PC-3 (cell line): ENCODE measurements at regions not wholly inside any gene's neighbourhood (a gene's known extent, or its start where the extent isn't known, plus 50 kb on each side); places are given as distances from the start of the nearest gene placed in this dataset.

Source experiments
- ATAC-seq: fragments of 200-7000 bp; cut with Tn5 transposase; 2 replicates; pipeline ENCODE4 v1.9.1; 2020; ENCODE audit warnings: mild to moderate bottlenecking, moderate library complexity
- BruUV-seq: library from RNA; stranded (reverse); fragments of 400-500 nt; replicated peaks from 2 replicates; lab custom pipeline; 2021; lab: Mats Ljungman, UMichigan
- CTCF ChIA-PET: fragments of 300-600 bp; sonication (Branson Sonifier 250); formaldehyde crosslinking; loops from one replicate; lab custom pipeline; 2022; ENCODE audit warnings: antibody characterized with exemption; lab: Charles Lee
- POLR2A ChIA-PET: fragments of 300-600 bp; sonication (Branson Sonifier 250); formaldehyde crosslinking; loops from one replicate; lab custom pipeline; 2022; ENCODE audit warnings: antibody characterized with exemption; ENCODE audit not compliant: unreplicated experiment; lab: Charles Lee
- DNase-seq: peaks from one replicate; pipeline ENCODE4 v3.0.0-alpha.2; 2015
- H2AFZ ChIP-seq: fragments of 300-600 bp; sonication (generic); 2 replicates; pipeline ENCODE4 v1.6.0; 2016; ENCODE audit warnings: antibody characterized with exemption, low read length
- H3F3A ChIP-seq: fragments of 300-600 bp; sonication (generic); one replicate; pipeline ENCODE4 v1.6.0; 2017; ENCODE audit warnings: antibody characterized with exemption, low read length, control low read depth, mild to moderate bottlenecking; ENCODE audit not compliant: unreplicated experiment
- H3K27ac ChIP-seq: fragments of 300-600 bp; sonication (generic); 2 replicates; pipeline ENCODE4 v1.5.1; 2016; ENCODE audit warnings: mild to moderate bottlenecking, low read length
- H3K27me3 ChIP-seq: fragments of 300-600 bp; sonication (generic); 2 replicates; pipeline ENCODE4 v1.6.1; 2016; ENCODE audit warnings: low read length, mixed read lengths
- H3K36me3 ChIP-seq: fragments of 300-600 bp; sonication (generic); 2 replicates; pipeline ENCODE4 v1.6.1; 2016; ENCODE audit warnings: low read depth, mixed run types, low read length, mixed read lengths
- H3K4me1 ChIP-seq: fragments of 300-600 bp; sonication (generic); 2 replicates; pipeline ENCODE4 v1.5.1; 2016; ENCODE audit warnings: low read length; ENCODE audit not compliant: insufficient read depth
- H3K4me2 ChIP-seq: fragments of 300-600 bp; sonication (generic); 2 replicates; pipeline ENCODE4 v1.6.0; 2016; ENCODE audit warnings: low read length
- H3K4me3 ChIP-seq: fragments of 300-600 bp; sonication (generic); 2 replicates; pipeline ENCODE4 v1.5.1; 2016; ENCODE audit warnings: mild to moderate bottlenecking, low read length, mixed read lengths
- H3K79me2 ChIP-seq: fragments of 300-600 bp; sonication (generic); 2 replicates; pipeline ENCODE4 v1.6.1; 2017; ENCODE audit warnings: low read length, mixed read lengths
- H3K9ac ChIP-seq: fragments of 300-600 bp; sonication (generic); 2 replicates; pipeline ENCODE4 v1.6.0; 2016; ENCODE audit warnings: mild to moderate bottlenecking, low read length
- H3K9me2 ChIP-seq: fragments of 300-600 bp; sonication (generic); replicated peaks from 2 replicates; pipeline ENCODE4 v1.6.1; 2016; ENCODE audit warnings: mixed run types, low read length, mixed read lengths
- H3K9me3 ChIP-seq: fragments of 300-600 bp; sonication (generic); 2 replicates; pipeline ENCODE4 v1.6.1; 2016; ENCODE audit warnings: low read length, mixed read lengths
- H4K20me1 ChIP-seq: fragments of 300-600 bp; sonication (generic); 2 replicates; pipeline ENCODE4 v1.6.1; 2016; ENCODE audit warnings: low read length, mixed read lengths
- CTCF ChIP-seq: fragments of 300-600 bp; sonication (generic); conservative IDR thresholded peaks from 2 replicates; pipeline ENCODE4 v1.5.1; 2017; ENCODE audit warnings: antibody characterized with exemption, low read depth, mild to moderate bottlenecking, low read length
- EZH2 ChIP-seq: fragments of 300-600 bp; sonication (generic); IDR thresholded peaks from one replicate; pipeline ENCODE4 v1.6.1; 2017; ENCODE audit warnings: antibody characterized with exemption, mild to moderate bottlenecking, low read length; ENCODE audit not compliant: unreplicated experiment
- EZH2phosphoT487 ChIP-seq: fragments of 300-600 bp; sonication (generic); IDR thresholded peaks from 2 replicates; pipeline ENCODE4 v1.6.1; 2018; ENCODE audit warnings: mild to moderate bottlenecking, antibody characterized with exemption, low read length, borderline replicate concordance
- intact Hi-C: fragments of 100-400 bp; cut with micrococcal nuclease; formaldehyde crosslinking; loops from 2 replicates; pipeline ENCODE4 v1.9.0; 2023

- Histone ChIP-seq H3K36me3 (no peaks in the 10 kb centered on the region), H3K4me1 (no peaks in the 10 kb centered on the region), H3F3A (no peaks in the 10 kb centered on the region), H3K4me2 (no peak overlapping the region), H3K79me2 (no peaks in the 10 kb centered on the region), H3K9me3 (no peaks in the 10 kb centered on the region), H4K20me1 (no peaks in the 10 kb centered on the region), H3K4me3 (no peak overlapping the region), H3K9ac (no peak overlapping the region), H3K9me2 (no peaks in the 10 kb centered on the region), H2AFZ (no peak overlapping the region), H3K27me3 (0 out of 2 replicates have a peak, but pooled peaks cover 4% of the 10 kb centered on the region), H3K27ac (no peak overlapping the region)
- BruUV-seq: no TSS peak
- POLR2A ChIA-PET: no interaction called here
- ATAC-seq: no peak
- no peak for TF ChIP-seq EZH2
- peak; percentile 34 for TF ChIP-seq CTCF
- peak; percentile 14 for DNase-seq
- intact Hi-C loops: loop anchor here (1.0 kb wide), 1 partner anchor 60 kb away; no protein-coding TSS in a partner anchor
- CTCF ChIA-PET: no interaction called here
Observed at GRCh38 chr15:48025118-48025517, 95.7 kb upstream of the SLC24A5 start.

- H3K4me1 ChIP-seq: no peaks in the 10 kb centered on the region
- ATAC-seq: no peak
- no peaks in the 10 kb centered on the region for H3K79me2 ChIP-seq
- no peak for TF ChIP-seq EZH2phosphoT487
- no peak for TF ChIP-seq CTCF
- no peak for TF ChIP-seq EZH2
- H3K4me2 ChIP-seq: no peak overlapping the region
- H4K20me1 ChIP-seq: no peaks in the 10 kb centered on the region
- H3K9me3 ChIP-seq: no peaks in the 10 kb centered on the region
- no peak overlapping the region for H3K4me3 ChIP-seq
- no TSS peak for BruUV-seq
- H3K36me3 ChIP-seq: no peaks in the 10 kb centered on the region
- ChIA-PET POLR2A (no interaction called here), CTCF (no interaction called here)
- no peak overlapping the region for H3K27ac ChIP-seq
- no peaks in the 10 kb centered on the region for H3F3A ChIP-seq
- H3K27me3 ChIP-seq: 0 out of 2 replicates have a peak, but pooled peaks cover 8% of the 10 kb centered on the region
- intact Hi-C loops: no loop called here
- H2AFZ ChIP-seq: no peak overlapping the region
- no peak for DNase-seq
- H3K9ac ChIP-seq: no peak overlapping the region
- H3K9me2 ChIP-seq: no peaks in the 10 kb centered on the region
Observed at GRCh38 chr15:48028712-48029111, 92.1 kb upstream of the SLC24A5 start.

DNA sequence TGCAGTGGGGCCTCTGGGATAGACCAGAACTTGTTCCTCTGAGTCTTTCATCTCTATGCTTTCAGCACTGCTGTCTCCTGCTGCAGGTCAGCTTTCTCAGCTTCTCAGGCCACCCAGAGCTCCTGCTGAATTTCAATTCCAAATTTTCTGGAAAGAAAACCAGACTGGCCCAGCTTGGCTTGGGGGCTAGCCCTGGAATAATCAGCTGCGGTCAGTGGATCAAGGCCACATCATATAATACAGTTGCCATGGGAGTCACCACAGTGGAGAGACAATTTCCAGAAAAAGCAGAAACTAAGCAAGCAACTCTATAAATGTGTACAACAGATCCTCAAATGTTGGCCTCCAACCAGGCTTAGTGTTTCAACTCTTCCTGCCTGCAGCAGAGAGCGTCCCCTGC lies 91.1 kb upstream of the SLC24A5 start:
- TF ChIP-seq EZH2phosphoT487 (no peak), CTCF (no peak), EZH2 (no peak)
- Histone ChIP-seq H3K36me3 (no peaks in the 10 kb centered on the region), H3K79me2 (no peaks in the 10 kb centered on the region), H3K9me3 (no peaks in the 10 kb centered on the region), H3F3A (no peaks in the 10 kb centered on the region), H4K20me1 (no peaks in the 10 kb centered on the region), H3K4me1 (no peaks in the 10 kb centered on the region), H3K4me3 (no peak overlapping the region), H2AFZ (no peak overlapping the region), H3K27me3 (0 out of 2 replicates have a peak, but pooled peaks cover 8% of the 10 kb centered on the region), H3K27ac (no peak overlapping the region), H3K9ac (no peak overlapping the region), H3K9me2 (no peaks in the 10 kb centered on the region), H3K4me2 (no peak overlapping the region)
- CTCF ChIA-PET: no interaction called here
- POLR2A ChIA-PET: no interaction called here
- intact Hi-C loops: no loop called here
- BruUV-seq: no TSS peak
- ATAC-seq (no peak), DNase-seq (no peak)
